ENCODE measurements at regions not wholly inside any gene's neighbourhood (a gene's known extent, or its start where the extent isn't known, plus 50 kb on each side); places are given as distances from the start of the nearest gene placed in this dataset.
"Not testable (repeated sequence)": the region's sequence is repeated elsewhere in the genome, so short reads cannot be mapped to it uniquely, and the experiment has no call there.

GRCh38 chr2:89876878-89877277, 1185.4 kb downstream of the RPIA start:
- not testable (repeated sequence) for TF ChIP-seq CTCF (conservative IDR thresholded peaks at IDR 0.05); EZH2 (IDR thresholded peaks at IDR 0.05; ENCODE audit: low read depth)
